Glomerular endothelial cell (primary cell): ENCODE measurements at regions not wholly inside any gene's neighbourhood (a gene's known extent, or its start where the extent isn't known, plus 50 kb on each side); places are given as distances from the start of the nearest gene placed in this dataset.
"Not testable (repeated sequence)": the region's sequence is repeated elsewhere in the genome, so short reads cannot be mapped to it uniquely, and the experiment has no call there.

Experiments
- DNase-seq: peaks from one replicate; pipeline ENCODE4 v3.0.0-alpha.2; 2011; ENCODE audit warnings: low read depth, low spot score; ENCODE audit errors: extremely low read depth

DNA sequence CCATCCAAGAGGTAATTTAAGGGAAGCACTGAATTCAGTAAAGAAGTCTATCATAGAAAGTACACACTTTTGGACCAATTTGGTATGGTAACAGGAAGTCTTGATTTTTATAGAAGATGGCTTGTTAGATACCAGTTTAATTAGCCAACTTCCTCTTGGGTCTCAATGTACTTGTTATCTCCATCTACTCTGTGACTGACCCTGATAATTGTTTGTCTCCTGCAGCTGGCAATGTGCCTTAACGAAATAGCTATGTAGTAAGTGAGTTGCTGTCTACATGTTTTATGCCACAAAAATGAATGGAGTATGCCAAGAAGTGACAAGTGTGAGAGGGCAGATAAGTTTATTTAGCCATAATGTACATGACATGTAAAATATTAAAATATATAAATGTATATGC is 410.5 kb upstream of the MAN1A1 start:
- DNase-seq: no peak

DNA sequence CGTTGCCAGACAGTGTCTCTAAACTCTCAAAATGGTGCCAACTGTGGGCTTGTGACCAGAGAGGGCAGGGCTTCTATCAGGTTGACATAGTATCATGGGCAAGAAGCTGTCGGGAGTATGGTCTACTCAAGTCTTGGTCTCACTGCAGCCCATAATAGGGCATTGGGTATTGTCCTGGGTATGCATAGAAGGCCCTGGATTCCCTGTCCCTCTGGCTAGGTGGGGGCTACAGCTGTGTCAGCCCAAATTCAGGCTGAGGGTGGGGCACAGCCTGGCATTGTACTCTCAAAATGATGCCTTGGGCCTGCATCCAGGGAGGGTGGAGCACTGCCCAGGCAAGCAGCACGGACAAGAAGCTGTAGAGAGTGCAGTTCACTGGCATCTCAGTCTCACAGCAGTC is 408.8 kb upstream of the MAN1A1 start:
- no peak for DNase-seq

DNA sequence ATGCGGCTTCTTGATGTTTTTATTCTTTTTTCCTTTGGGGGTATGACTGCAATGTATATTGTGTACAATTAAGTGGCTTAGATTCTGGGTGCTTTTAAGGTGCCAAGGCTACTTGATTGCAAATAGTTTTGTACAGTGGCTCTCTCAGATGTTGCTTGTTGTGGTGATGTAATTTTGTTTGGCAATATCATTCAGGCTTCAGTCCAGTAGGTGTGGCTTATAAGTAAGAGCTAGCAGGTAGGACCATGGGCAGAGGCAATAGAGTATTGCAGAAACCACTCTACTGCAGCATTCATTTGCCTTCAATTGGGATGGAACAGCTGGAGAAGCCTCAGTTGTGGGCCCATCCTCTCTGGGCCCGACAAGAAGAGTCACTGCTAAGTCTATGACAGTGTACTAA is 407.9 kb upstream of the MAN1A1 start:
- DNase-seq: no peak

DNA sequence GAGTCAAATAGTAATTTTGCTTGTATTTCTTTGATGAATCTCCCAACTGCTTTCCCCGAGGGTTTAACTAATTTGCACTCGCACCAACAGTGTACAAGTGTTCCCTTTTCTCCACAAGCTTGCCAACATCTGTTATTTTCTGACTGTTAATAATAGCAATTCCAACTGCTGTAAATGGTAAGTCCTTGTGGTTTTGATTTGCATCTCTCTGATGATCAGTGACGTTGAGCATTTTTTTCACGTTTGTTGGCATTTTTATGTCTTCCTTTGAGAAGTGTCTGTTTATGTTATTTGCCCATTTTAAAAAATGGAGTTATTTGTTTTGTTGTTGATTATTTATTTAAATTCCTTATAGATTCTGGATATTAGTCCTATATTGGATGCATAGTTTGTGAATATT is 399.8 kb upstream of the MAN1A1 start:
- no peak for DNase-seq

DNA sequence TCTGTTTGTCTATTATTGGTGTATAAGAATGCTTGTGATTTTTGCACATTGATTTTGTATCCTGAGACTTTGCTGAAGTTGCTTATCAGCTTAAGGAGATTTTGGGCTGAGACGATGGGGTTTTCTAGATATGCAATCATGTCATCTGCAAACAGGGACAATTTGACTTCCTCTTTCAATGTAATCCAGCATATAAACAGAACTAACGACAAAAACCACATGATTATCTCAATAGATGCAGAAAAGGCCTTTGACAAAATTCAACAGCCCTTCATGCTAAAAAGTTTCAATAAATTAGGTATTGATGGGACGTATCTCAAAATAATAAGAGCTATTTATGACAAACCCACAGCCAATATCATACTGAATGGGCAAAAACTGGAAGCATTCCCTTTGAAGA is 399.0 kb upstream of the MAN1A1 start:
- not testable (repeated sequence) for DNase-seq

DNA sequence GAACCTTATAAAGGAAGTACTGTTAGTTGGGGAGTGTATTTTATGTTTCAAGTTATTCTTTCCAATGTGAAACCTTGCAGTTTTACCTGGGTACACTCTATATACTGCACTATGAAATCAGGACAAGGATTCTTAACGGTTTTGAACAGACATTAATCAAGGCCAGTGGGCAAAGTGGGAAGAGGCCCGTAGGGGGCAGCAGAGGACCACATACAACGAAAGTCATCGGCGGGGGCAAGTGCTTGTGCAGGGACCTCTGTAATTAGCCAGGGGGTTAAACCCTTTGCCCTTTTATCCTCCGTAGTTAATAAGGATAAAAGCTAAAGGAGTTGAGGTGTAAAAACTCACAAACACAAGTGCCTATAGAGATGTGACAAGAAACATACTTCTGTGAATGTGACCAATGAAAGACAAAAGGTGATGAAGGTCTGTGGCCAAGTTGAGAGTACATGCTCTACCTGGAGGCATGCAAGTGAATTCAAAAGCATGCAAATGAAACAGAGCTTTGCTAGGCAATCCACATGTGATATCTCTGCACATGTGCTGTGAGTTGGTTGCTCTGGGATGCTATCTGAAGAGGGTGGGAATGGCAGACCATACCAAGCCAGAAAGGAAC is 392.7 kb upstream of the MAN1A1 start:
- peak; percentile 7 for DNase-seq

DNA sequence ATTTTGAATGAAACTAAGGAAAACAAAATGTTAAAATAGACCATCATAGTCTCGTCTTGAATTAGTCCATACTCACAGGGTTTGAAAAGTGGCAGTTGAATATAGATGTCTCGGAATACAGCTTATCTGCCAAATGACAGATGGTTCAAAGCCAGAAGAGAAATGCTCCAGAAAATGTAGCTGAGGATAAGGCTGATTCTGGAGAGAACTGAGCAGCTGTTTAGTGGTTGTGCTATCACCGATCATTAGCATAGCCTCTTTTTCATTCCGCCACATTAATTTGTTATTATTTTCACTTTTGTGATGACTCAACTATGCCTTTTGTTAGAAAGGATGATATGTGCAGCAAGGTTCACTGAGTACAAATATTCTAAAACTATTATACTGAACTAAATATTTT is 390.2 kb upstream of the MAN1A1 start:
- DNase-seq: no peak

DNA sequence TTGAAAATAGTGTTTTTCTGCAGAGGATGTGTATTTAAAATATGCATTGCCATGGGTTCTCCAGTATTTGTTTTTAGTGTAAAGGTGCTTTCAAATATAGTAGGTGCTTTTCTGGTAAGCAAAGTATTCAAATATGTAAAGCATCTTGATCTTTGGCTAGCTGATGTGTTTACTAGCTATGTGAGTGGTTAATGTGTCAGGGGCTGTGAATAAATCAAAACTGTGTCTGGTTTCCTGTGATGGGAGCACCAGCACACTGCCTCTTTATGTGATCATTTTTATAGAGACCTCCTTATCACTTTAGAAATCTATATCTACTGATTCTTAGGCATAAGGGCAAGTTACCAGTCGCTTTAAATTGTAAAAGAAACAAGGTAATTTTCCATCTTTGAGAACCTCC is 388.9 kb upstream of the MAN1A1 start:
- no peak for DNase-seq

DNA sequence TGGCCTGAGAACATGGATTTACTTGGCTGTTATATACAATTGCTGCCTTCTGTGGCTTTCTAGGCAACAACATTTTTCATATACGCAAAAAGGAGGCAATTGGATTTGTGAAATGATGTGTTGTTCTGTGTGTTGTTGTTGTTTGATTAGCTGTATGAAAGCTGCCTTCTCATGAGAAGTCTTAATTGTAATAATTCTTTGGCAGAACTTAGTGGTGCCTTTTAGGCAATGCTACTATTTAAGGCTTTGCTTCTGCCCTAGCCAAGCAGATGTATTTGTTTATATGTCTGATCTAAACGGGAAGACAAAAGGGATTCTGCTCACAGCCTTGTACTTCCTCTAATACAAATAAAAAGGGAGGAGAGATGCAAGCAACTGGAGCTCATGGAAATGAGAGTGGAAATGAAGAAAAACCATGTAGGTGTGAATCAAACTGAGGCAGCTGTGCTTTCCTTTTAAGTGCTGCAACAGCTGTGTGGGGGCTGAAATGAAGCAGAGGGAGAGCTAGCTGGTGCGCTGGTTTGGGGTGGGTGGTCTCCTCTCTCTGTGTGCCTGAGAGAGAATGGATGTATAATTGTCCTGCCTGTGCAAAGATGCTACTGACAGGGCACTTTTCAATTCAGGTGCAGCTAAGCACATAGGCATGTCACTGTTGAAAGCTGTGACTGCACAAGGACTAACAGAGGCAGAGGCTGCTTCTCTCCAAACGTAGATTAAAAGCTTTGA is 386.9 kb upstream of the MAN1A1 start:
- no peak for DNase-seq

DNA sequence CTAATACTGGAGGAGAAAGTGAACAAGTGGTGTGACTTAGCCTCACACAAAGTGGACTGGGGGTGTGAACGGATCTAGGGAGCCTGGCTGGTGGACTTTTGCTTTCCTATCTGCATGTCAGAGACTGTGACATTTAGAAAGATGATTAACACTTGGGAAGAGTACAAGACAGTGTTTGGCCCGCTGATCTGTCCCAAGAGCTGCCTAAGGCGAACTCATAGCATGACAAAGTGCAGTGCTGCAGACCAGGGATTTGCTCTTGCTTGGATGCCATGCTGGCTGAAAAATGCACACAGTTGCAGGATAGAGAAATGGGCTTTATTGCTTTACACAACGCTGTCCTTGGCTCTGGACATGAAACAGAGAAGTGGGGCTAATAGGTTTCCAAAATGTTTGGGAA is 386.0 kb upstream of the MAN1A1 start:
- DNase-seq: no peak

DNA sequence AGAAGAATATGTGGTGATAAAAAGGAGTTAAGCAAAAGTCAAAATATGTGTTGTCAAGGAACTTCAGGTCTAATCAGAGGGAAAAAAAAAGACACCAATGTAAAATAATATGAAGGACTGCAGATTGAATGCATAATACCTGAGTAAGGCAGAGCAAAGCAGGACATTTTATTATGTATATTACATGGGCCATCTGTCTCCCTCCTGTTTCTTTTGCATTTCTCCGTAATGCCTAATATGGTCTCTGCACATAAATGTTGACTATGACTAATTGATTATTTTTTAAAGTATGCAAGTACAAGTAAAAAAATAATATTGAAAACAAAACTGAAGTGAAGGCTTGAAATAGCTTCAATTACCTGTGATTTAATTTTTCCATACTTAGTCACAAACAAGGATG is 384.7 kb upstream of the MAN1A1 start:
- no peak for DNase-seq

DNA sequence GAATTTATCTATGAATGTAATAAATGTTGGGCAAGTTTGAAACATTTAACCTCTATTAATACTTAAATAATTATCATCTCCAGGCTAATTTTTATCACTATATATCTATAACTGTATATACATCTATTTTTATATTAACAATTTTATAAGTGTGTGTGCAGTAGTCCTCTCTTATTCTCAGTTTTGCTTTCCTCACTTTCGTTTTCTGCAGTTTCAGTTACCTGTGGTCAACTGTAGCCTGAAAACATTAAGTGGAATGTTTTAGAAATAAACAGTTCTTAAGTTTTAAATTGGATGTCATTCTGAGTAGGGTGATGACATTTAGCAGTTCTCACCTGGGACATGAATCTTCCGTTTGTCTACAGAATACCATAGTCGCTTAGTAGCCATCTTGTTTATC is 379.4 kb upstream of the MAN1A1 start:
- no peak for DNase-seq

DNA sequence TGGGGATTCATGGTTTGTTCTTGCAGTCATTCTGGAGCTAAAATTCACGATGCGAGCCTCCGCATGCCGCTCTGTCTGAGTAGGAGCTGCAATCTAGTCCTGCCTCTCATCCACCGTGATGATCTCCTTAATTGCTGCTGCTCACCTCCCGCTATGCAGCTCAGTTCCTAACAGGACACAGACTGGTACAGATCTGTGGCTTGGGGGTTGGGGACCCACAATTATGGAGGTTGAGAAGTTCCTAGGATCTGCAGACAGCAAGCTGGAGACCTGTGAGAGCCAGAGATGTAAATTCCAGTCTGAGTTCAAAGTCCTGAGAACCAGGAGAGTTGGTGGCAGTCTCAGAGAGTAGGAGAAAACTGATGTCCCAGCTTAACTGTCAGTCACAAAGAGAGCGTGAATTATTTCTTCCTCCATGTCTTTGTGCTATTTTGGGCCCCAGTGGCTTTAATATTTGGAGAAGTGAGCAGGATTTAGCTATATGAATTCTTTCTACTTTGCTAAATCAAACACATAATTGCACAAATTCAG is 378.7 kb upstream of the MAN1A1 start:
- no peak for DNase-seq

DNA sequence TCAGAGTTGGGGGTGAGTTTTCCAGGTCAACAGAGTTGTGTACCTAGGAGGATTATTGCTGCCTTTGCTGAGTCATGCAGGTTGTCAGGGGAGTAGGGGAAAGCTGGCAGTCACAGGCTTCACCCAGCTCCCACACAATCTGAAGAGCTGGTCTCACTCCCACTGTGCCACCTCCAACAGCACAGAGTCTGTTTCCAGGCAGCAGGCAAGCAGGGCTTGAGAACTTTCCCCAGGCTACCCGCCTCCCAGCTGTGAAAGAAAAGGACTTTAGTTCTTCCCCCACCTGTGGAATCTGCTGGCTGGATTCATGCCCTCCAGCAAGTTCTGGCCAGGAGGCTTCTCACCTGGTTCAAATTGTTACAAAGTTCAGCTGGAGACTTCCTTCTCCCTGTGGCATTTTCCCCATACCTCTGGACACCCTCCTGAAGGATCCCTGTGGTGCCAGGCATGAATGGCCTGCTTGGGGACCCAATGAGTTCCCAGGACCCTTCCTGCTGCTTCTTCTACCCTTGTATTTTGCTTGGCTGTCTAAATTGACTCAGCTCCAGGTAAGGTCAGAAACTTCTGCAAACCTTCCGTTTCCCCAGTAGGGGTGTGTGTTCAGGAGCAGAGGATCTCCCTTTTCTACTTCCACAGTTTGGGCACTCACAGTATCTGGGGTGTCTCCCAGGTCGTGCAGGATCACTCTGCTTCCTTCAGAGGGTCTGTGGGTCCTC is 378.1 kb upstream of the MAN1A1 start:
- no peak for DNase-seq

DNA sequence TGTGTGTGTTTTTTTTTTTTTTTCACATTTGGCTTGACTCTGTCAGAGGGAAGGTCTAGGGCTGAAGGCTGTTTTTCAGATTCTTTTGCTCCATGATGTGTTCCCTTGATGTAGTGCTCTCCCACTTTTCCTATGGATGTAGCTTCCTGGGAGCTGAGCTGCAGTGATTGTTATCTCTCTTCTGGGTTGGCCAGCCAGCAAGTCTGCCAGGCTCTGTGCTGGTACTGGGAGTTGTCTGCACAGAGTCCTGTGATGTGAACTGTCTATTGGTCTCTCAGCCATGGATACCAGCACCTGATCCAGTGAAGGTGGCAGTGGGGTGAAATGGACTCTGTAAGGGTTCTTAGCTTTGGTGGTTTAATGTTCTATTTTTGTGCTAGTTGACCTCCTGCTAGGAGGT is 377.4 kb upstream of the MAN1A1 start:
- not testable (repeated sequence) for DNase-seq

DNA sequence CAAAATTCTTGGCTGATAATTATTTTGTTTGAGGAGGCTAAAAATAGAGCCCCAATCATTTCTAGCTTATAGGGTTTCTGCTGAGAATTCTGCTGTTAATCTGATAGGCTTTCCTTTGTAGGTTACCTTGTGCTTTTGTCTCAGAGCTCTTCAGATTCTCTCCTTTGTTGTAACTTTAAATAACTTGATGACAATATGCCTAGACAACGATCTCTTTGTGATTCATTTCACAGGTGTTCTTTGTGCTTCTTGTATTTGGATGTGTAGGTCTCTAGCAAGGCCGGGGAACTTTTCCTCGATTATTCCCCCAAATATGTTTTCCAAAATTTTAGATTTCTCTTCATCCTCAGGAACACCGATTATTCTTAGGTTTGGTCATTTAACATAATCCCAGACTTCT is 376.5 kb upstream of the MAN1A1 start:
- no peak for DNase-seq

DNA sequence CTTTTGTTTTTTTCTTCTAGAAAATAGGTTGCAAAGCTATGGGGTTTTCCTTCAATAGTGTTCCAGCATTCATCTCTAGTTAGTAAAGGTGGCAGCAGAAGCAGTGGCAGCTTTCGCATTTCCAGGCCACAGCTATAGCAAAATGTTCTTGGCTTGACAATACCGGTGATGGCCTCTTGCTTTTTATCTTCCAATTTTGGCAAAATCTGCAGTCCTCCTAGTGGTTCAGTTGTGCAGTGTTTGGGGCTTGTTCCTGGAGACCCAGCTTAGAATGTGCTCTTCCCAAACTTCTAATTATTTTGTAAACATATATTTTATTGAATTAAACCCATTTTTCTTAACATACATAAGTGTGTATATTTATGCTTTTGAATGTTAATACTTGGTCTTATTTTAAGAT is 370.6 kb upstream of the MAN1A1 start:
- no peak for DNase-seq

DNA sequence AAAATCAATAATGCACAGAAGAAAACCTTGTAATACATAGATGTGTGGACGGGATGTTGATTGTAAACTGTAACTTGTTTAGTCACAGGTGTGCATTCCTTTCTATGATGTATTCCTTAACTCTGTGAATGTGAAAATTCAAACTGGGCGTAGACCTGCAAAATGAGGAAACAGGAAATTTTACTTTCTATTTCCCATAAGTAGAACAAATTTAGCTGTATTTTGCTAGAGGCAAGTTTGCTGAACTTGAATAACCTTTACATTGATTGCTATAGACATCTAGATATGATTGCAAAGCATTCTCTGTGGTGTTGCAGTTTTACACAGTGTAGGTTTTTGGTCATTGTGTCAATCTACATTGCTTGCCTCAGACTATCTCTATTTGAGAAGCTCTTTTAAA is 368.4 kb upstream of the MAN1A1 start:
- no peak for DNase-seq

DNA sequence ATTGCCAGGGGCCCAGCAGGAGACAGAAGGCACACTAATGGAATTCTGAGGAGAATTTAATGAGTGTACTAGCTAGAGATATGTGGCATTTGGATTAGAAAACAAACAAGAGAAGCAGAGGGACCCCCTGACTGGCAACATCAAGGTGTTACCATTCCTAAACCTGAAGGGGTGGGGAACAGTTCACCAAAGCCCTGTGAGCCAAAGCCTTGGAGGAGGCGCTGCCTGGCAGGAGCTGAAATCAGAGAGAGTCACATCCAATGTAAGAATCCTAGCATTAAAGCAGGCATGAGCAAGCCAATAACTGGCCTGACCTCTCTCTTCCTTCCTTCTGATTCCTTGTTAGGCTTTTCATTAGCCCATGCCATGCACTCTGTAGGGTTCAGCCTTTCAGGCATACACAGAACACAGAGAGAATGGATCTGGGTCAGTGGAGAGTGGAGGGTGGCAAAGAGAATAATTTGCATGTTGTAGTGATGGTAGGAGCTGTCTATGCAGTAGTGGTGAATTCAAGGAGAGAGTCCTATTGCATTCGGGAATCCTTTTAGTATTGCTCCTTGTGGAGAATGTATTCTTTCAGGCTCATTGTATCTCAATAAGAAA is 367.2 kb upstream of the MAN1A1 start:
- no peak for DNase-seq

DNA sequence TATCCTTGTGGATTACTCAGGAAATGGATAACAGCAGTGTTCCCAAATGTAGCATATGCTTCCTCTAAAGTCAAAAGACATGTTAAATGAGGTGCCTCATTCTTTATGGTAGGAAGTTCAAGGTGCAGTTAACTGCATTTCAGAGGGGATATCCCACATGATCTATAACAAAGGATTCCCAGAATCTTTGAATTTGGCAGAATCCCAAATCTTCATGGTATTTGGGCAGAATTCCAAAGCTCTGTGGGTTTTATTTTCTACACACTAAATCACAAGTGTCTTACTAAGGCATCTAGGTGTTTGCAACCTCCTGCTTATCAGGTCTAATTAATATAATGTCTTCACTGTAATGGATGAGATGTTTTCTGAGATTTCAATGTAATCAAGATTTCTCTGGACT is 364.3 kb upstream of the MAN1A1 start:
- DNase-seq: no peak

DNA sequence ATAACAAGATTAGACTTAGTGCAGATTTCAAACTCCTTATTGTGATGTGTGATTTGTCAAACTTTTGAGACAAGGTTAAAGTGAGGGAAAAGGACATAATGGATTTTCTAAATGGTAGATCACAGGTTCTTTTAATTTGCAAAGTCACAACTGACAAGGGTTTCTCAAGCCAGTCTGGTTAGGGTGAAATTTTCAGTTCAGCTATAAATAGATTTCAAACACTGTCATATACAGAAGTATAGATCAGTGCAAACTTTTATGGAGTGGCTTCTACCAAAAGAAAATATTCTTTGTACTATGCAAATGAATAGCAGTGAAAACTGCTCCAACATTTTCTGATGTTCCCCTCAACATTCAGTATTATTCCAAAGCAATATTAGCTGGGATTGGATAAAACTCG is 337.1 kb upstream of the MAN1A1 start:
- DNase-seq: no peak

DNA sequence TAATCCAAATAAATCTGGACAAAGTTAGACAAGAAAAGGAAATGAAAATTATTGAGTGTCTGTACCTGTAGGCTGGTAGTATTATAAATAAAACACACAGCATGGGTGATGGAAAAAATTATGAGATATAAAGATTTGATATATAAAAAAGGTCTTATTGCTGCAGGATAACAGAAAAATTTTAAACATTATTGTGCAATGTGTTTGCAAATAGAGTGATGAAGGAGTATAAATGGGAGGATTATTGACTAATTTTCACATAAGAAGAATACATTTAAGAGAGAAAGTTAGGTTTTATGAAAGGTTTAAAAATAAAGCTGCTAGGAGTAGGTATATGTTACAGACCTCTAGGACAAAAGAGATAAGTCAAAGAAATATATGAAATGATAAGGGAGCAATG is 336.7 kb upstream of the MAN1A1 start:
- DNase-seq: no peak
